ENCODE measurements at regions not wholly inside any gene's neighbourhood (a gene's known extent, or its start where the extent isn't known, plus 50 kb on each side); places are given as distances from the start of the nearest gene placed in this dataset.
"Not testable (repeated sequence)": the region's sequence is repeated elsewhere in the genome, so short reads cannot be mapped to it uniquely, and the experiment has no call there.

GRCh38 chr6:94721459-94721858 lies 855.9 kb upstream of the MANEA start:
- no peak for DNase-seq (ENCODE audit: low read depth in 4 of 4, low spot score in 3 of 4)

GRCh38 chr6:94713446-94713845 lies 863.9 kb upstream of the MANEA start:
- no peak for DNase-seq (ENCODE audit: low read depth in 4 of 4, low spot score in 3 of 4)

DNA sequence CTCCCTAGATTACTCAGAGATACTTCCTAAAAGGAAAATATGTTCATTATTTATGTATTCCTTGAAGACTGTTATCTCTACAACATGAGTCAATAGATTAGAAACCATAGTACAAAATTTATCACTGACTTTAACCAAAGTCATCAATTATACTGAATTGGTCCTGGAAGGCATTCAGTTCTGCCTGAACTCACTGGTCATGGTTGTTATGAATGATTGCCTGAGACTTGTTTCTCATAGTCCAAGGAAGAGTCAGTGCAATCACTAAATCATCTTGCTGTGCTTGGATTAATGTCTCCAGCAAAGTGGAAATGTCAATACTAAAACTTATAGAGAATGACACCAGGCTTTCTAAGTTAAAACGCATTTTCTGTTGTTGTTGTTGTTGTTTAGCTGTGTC lies 878.6 kb upstream of the MANEA start:
- no peak for DNase-seq (ENCODE audit: low read depth in 4 of 4, low spot score in 3 of 4)

DNA sequence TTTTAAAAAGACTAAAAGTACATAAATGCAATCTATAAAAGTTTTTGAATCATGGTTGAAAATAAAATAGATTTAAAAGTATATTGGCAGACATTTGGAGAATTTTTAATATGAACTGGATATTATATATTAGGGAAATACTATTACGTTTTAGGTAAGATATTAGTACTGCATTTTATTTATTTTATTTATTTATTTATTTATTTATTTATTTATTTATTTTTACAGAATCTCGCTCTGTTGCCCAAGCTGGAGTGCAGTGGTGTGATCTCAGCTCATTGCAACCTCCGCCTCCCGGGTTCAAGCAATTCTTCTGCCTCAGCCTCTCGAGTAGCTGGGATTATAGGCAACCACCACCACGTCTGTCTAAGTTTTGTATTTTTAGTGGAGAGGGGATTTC lies 890.1 kb upstream of the MANEA start:
- DNase-seq (ENCODE audit: low read depth in 4 of 4, low spot score in 3 of 4), result not testable (repeated sequence)

GRCh38 chr6:94683409-94683808 lies 893.9 kb upstream of the MANEA start:
- DNase-seq (ENCODE audit: low read depth in 4 of 4, low spot score in 3 of 4), result no peak

DNA sequence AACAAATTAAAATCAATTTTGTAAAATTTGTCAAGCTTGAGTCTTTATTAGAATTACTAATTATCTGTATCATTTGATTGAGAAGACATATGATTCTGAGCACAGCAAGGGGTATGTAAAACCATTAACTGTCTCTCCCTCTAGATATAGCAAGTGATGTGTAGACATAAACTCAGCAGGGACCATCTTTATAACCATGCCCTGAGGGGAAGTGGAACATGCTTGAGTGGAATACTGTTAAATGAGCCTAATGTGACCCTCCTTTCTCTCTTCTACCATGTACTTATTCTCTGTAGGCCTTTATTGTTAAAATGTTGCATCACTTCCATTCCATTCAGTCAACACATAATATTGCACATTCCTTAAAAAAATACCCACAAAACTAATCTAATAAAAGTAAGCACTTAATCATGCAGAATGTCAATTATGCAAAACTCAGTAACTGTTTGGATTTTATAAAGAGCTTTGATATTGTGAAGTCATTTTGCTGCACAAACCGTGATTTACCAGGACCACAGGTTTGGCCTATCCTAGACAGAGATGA lies 896.6 kb upstream of the MANEA start:
- no peak for DNase-seq (ENCODE audit: low read depth in 4 of 4, low spot score in 3 of 4)

GRCh38 chr6:94673251-94673650 lies 904.1 kb upstream of the MANEA start:
- no peak for DNase-seq (ENCODE audit: low read depth in 4 of 4, low spot score in 3 of 4)

DNA sequence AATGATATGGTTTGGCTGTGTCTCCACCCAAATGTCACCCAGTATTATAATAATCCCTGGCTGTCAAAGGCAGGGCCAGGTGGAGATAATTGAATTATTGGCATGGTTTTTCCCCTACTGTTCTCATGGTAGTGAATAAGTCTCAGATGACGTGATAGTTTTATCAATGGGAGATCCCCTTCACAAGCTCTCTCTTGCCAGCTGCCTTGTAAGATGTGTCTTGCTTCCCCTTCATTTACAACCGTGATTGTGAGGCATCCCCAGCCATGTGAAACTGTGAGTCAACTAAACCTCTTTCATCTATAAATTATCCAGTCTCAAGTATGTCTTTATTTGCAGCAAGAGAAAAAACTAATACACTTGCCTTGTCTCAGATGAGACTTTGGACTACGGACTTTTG lies 907.3 kb upstream of the MANEA start:
- no peak for DNase-seq (ENCODE audit: low read depth in 4 of 4, low spot score in 3 of 4)

- no peak for DNase-seq (ENCODE audit: low read depth in 4 of 4, low spot score in 3 of 4)
Measured at GRCh38 chr6:94668876-94669275, 908.5 kb upstream of the MANEA start.

DNA sequence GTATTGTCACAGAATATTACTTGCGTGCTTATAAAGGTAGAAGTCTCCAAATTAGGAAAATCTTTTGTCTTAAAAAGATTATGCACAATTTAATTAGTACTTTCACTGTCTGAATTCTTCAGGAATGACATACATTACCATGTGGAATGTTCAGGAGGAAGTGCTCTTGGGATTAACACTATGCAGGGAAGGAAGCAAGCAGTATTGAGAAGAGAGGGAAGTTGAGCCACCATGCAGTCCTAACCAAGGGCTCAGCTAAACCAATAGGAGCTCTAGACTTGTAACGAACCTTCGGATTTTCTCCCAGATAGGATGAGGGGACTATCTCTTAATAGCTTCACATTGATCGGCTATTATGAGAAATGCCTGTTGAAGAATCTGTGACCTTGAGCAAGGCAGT lies 918.4 kb upstream of the MANEA start:
- no peak for DNase-seq (ENCODE audit: low read depth in 4 of 4, low spot score in 3 of 4)

- DNase-seq (ENCODE audit: low read depth in 4 of 4, low spot score in 3 of 4), result no peak
Measured at GRCh38 chr6:94651239-94651638, 926.1 kb upstream of the MANEA start.

DNA sequence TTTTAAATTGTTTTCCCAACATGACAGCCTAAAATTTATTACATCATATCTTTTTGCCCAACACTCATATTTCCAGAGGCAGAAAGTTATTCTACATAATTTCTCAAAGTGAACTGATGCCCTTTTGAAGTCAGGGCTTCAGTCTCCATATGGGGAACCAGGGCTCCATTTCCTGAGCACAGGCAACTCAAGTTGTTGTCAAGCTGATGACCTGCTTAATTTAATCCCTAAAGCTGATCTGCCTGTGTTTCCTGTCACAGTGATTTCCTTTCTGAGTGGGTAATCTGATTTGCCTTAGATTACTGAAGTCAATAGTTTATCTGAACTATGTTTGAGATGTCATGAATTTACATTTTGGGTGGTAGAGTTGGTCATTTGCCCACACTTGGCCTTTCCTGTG lies 932.1 kb upstream of the MANEA start:
- no peak for DNase-seq (ENCODE audit: low read depth in 4 of 4, low spot score in 3 of 4)

DNA sequence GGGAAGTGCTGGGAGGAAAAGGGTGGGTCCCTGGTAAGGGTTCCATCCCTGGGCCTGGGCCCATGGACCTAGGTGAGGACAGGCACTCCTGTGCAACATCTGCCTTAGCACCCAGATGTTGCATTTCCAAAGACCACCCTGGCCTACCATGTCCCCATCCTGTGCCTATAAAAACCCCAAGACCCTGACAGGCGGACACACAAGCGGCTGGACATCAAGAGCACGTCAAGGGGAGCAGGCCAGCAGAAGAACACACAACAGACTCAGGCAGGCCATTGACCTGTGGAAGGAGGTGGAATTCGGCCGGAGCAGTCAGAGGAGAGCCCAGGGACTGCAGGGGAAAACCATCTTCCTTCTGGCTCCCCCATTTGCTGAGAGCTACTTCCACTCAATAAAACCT lies 937.8 kb upstream of the MANEA start:
- no peak for DNase-seq (ENCODE audit: low read depth in 4 of 4, low spot score in 3 of 4)

GRCh38 chr6:94636780-94637385 lies 940.5 kb upstream of the MANEA start:
- DNase-seq (ENCODE audit: low read depth in 4 of 4, low spot score in 3 of 4), result no peak

DNA sequence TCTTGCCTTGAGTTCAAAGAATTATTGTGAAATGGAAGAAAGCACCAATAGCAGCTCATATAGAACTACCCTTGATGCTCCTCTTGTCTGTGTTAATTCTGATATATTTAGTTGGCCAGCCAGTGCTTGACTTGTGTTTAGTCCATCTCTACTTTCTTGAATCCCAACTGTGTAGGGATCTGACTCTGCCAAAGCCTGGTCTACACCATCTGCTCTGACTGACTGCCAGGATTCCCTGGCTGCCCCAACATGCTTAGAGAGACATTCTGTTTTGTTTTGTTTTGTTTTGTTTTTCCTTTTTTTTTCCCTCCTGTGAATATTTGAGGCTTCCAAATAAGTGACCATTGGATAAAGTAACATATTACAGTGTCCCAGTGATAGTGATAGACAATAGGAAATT lies 953.7 kb upstream of the MANEA start:
- no peak for DNase-seq (ENCODE audit: low read depth in 4 of 4, low spot score in 3 of 4)

- no peak for DNase-seq (ENCODE audit: low read depth in 4 of 4, low spot score in 3 of 4)
Measured at GRCh38 chr6:94622783-94623182, 954.6 kb upstream of the MANEA start.

- no peak for DNase-seq (ENCODE audit: low read depth in 4 of 4, low spot score in 3 of 4)
Measured at GRCh38 chr6:94600636-94601035, 976.7 kb upstream of the MANEA start.

DNA sequence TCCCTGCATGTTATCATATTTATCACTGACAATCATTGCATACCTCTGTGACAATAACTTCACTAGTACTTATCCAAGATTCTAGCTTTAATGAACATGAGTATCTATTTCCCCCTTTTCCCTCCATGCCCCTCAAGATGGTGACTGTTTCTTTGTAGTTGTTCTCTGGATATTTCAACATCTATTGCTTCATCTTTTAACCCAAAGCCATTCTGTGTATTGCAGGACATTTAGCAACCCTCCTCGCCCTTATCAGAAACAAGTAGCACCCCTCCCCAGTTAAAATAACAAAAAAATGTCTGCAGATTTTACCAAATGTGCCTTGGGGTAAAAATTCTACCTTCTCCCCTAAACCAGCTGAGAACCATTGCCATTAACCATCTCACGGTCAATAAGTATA lies 979.8 kb upstream of the MANEA start:
- DNase-seq (ENCODE audit: low read depth in 4 of 4, low spot score in 3 of 4), result no peak

GRCh38 chr6:94590416-94590815 lies 986.9 kb upstream of the MANEA start:
- DNase-seq (ENCODE audit: low read depth in 4 of 4, low spot score in 3 of 4), result peak in 3 of 4 donors; percentile 2 to 35 (median 12)

- no peak for DNase-seq (ENCODE audit: low read depth in 4 of 4, low spot score in 3 of 4)
Measured at GRCh38 chr6:94588301-94588700, 989.0 kb upstream of the MANEA start.

DNA sequence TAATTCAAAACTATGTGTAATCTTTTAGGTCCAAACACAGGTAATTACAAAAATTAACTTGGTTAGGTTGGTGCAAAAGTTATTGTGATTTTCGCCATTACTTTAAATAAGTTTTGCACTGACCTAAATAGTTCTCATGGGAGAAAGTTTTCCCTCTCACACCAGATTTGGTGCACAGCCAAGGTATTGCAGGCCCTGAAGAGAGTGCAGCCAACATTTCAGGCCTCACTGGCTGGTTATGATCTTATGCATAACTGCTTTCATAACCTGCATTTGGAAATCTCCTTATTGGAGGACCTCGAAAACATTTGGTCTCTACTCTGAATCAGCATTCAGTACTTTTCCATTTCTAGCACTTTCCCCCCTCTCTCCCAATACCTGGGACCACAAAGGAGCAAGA lies 993.1 kb upstream of the MANEA start:
- no peak for DNase-seq (ENCODE audit: low read depth in 4 of 4, low spot score in 3 of 4)

- no peak for DNase-seq (ENCODE audit: low read depth in 4 of 4, low spot score in 3 of 4)
Measured at GRCh38 chr6:94570581-94570980, 1006.8 kb upstream of the MANEA start.

DNA sequence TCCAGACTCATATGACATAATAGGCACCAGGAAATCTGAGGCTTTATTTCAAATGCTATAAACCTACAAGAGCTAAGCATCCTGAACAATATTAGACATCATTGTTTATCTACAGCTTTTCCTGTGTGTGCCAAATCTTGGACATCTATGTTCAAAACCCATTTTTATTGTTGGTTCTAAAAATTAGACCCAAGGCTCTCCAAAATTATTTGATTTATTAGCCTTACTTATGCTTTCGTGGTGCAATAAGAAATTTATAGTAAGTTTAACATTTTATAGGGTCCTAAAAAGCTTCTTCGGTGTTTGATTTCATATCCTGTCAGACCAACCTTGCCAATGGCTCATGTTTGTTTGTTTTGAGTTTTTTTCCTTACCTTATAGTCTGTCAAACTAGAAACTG lies 1014.5 kb upstream of the MANEA start:
- no peak for DNase-seq (ENCODE audit: low read depth in 4 of 4, low spot score in 3 of 4)

Measured in left renal pelvis (tissue), 4 donors.